Femur (tissue), 1 donor: ENCODE measurements at regions not wholly inside any gene's neighbourhood (a gene's known extent, or its start where the extent isn't known, plus 50 kb on each side); places are given as distances from the start of the nearest gene placed in this dataset.
A peak's percentile ranks its signal among the peaks of the same experiment; 100 is the strongest.
"Not testable (repeated sequence)": the region's sequence is repeated elsewhere in the genome, so short reads cannot be mapped to it uniquely, and the experiment has no call there.

ENCODE experiments used
- DNase-seq: peaks from one replicate; pipeline ENCODE4 v3.0.0-alpha.2; 2017

DNA sequence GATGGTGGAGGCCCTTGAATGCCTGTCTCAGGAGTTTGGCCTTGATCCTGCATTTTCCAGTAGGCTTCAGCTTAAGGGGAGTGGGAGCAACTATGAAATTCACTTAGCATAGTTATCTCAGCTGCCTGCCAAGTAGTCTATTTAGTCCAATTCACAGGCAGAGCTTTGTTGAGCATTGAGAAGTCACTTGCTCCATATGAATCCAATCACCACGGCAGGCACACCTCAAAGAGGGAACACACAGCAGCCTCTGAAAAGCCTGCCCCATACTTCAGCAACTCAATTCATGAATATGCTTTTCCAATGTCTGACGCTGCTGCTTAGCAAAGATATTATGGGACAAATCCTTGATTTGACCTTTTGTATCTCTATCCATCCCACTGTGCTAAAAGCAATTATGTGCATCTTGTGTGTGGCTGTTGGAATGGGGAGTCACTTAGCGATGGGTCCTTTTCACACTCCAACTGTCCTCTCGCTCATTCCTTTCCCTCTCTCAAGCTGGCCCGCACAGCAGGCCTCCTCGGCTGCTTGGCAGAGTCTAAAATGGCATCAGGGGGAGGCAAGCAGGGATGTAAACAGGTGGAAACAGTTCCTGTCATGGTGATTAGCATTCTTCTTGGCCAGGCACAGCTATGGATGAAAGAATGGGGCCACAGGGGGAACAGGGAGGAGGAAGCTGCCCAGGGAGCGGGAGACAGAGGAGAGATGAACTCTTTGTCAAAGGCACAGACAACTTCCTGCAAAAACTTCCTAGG lies 56.0 kb upstream of the LRPPRC start:
- DNase-seq, result no peak

DNA sequence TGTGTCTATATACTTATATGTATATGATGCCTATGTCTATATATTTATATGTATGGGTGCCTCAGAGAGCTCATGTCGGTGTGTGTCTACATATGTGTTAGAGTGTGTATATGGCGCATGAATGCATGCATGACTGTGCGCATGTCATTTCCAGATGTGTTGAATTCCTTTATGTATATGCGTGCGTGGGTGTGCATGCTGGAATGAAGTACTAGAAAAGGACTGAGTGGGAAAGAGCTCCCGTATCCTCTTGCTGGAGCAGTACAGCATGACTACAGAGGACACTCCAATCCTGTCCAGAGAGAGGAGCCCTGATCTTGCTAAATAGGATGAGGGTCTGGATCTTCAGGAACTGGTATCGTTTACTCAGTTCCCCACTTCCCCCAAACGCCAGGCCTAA lies 56.8 kb upstream of the LRPPRC start:
- no peak for DNase-seq

DNA sequence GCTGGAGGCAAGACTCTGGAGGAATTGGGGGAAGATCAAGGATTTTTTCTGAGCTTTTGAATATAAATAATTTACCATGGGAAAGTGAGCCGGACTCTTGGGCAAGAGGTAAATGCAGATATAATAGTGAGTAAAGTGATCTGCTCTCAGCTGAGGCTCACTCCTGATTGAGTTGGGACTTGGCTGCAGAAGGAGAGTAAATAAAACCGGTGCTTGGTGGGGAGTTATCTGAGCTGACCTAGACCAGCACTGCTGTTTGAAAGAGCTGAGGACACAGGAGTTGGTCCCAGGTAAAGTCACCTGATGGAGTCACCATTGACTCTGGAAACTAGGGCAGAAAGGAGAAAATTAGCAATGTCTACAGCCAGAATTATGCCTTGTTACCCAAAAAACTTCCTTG lies 57.3 kb upstream of the LRPPRC start:
- no peak for DNase-seq

DNA sequence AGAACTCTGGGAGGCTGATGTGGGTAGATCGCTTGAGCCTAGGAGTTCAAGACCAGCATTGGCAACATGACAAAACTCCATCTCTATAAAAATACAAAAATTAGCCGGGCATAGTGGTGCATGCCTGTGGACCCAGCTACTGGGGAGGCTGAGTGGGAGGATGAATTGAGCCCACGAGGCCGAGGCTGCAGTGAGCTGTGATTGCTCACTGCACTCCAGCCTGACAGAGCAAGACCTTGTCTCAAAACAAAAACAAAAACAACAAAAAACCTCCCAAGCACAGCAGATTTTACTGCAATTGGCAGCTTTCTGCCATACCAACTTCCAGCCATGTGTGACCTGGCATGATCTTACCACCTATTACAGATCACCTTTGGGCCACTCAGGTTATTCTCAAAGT lies 57.7 kb upstream of the LRPPRC start:
- DNase-seq, result no peak

DNA sequence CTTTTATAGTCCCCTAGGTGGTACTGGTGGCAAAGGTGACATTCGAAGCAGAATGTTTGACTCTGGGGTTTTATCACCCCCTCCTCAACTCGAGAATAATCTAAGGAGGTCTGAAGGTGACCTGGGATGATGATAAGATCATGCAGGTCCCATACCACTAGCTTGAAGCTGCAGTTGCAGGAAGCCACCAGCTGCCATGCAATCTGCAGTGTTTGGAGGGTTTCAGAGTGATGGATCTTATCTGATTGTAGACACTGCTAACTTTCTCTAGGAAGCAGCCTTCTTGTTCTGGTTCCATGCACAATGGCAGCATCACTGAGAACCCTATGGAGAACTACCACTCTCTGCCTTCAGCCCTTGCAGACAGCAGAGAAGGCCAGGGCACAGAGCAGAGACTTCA lies 59.4 kb upstream of the LRPPRC start:
- no peak for DNase-seq

DNA sequence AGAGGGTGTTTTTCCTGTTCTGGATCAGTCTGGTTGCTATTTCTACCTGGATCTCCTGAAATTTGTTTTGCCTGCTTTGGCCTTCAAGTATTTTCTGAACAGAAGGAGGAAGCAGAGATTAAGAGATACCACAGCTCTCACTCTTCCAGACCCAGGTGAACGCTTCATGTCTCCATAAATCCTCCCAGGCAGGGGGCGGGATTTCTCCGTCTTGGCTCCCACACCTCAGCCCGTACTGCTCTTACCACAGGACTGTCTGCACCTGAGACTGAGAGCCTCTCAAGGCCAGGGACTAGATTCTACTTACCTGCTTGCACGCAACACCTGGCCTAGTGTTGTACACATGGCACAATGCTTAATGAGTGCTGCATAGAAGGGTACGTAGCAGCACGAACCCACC lies 59.9 kb upstream of the LRPPRC start:
- DNase-seq, result no peak

DNA sequence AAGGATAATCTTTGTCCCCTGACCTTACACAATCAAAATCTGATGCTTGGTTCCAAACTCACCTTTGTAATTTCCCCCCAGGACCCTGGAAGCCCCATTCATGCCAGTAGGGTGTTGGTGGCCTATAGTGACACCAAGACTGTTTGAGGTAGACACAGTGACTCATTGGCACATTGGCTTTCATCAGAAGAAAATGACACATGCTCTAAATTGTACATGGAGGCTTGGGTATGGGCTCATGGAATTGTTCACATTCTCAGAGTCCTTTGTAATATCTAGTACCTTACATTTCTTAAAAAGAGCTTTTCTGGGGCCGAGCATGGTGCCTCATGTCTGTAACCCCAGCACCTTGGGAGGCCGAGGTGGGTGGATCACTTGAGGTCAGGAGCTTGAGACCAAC lies 61.2 kb upstream of the LRPPRC start:
- no peak for DNase-seq

DNA sequence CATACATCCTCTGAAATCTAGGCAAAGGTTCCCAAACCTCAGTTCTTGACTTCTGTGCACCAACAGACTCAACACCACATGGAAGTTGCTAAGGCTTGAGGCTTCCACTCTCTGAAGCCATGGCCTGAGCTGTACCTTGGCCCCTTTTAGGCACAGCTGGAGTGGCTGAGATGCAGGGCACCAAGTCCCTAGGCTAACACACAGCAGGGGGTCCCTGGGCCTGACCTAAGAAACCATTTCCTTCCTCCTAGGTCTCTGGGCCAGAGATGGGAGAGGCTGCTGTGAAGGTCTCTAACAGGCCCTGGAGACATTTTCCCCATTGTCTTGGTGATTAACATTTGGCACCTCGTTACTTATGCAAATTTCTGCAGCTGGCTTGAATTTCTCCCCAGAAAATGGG lies 64.5 kb upstream of the LRPPRC start:
- DNase-seq, result not testable (repeated sequence)

DNA sequence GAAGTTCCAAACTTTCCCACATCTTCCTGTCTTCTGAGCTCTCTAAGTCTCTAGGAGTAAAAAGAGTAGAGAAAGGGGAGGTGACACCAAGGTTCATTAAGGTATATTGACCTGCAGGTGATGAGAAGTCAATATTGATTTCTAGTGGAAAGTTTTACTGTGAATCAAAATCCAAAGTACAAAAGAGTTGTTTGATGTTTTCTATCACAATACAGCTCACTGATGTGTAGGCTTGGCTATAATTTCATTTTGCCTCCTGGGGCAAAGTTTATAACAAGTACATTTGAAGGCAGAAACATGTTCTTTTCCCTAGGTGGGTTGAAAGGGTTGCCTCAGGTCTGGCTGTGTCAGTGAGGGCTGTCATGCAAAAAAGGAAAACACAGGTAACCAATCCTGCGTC lies 65.2 kb upstream of the LRPPRC start:
- no peak for DNase-seq

DNA sequence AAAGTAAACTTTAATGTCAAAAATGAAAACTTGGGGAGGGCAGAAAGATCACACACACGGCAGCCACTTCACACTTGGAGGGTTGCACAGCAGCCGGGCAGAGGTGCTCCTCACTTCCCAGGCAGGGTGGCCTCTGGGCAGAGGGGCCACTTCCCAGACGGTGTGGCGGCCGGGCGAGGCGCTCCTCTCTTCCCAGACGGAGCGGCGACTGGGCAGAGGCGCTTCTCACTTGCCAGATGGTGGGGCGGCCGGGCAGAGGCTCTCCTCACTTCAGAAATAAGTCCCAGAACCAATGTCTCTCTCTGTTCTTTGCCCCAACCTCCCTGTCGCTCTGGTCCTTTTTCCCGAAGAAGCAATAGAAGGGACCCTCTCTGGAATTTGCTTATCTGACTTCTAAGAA lies 65.7 kb upstream of the LRPPRC start:
- no peak for DNase-seq

DNA sequence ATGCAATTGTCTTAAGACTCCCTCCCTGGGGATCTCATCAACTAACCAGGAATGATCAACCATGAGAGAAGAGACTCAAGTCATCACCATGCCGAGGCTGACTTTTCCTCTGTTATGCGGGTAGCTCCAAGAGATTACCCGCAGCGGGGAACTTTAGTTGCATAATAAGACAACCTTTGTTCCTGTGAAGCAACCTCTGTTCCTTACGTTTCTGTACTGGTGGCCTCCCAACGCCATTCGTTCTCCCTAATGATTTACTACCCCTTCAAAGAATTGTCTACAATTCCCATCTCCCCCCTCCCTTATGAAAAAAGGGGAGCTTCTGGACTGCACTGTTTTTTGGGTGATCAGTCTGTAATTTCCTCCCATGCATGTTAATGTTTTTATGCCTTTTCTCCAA lies 66.1 kb upstream of the LRPPRC start:
- no peak for DNase-seq

DNA sequence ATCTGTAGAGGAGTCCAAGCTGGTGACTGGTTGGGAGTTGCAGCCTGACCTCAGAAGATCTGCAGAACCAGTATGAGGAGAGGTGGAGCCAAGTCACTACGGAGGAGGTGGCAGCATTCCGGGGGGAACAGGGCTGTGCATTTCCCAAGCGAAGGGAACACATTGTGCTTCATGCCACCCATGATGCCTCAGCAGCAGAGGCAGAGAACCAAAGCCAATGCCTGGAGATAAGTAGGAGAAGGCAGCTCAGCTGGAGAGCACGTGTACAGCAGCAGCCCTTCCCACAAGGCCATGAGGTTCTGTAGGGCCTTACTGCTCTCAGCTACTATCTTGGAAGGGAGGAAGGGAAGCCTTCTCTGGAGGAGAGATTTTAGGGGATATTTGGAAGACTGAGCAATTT lies 67.2 kb upstream of the LRPPRC start:
- no peak for DNase-seq

DNA sequence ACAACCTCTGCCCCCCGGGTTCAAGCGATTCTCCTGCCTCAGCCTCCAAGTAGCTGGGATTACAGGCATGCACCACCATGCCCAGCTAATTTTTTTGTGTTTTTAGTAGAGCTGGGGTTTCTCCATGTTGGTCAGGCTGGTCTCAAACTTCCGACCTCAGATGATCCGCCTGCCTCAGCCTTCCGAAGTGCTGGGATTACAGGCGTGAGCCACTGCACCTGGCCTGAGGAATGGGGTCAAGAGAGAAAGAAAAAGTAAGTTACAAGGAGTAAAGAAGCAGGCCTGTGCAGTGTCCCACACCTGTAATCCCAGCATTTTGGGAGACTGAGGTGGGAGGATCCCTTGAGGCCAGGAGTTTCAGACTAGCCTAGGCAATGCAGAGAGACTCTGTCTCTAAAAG lies 68.5 kb upstream of the LRPPRC start:
- not testable (repeated sequence) for DNase-seq

DNA sequence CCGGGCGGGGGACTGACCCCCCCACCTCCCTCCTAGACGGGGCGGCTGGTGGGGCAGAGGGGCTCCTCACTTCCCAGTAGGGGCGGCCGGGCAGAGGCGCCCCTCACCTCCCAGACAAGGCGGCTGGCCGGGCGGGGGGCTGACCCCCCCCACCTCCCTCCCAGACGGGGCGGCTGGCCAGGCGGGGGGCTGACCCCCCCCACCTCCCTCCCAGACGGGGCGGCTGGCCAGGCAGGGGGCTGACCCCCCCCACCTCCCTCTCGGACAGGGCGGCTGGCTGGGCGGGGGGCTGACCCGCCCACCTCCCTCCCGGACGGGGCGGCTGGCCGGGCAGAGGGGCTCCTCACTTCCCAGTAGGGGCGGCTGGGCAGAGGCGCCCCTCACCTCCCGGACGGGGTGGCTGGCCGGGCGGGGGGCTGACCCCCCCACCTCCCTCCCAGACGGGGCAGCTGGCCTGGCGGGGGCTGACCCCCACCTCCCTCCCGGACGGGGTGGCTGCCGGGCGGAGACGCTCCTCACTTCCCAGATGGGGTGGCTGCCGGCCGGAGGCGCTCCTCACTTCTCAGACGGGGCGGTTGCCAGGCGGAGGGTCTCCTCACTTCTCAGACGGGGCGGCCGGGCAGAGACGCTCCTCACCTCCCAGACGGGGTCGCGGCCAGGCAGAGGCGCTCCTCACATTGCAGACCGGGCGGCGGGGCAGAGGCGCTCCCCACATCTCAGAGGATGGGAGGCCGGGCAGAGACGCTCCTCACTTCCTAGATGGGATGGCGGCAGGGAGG lies 71.4 kb upstream of the LRPPRC start:
- DNase-seq, result not testable (repeated sequence)

DNA sequence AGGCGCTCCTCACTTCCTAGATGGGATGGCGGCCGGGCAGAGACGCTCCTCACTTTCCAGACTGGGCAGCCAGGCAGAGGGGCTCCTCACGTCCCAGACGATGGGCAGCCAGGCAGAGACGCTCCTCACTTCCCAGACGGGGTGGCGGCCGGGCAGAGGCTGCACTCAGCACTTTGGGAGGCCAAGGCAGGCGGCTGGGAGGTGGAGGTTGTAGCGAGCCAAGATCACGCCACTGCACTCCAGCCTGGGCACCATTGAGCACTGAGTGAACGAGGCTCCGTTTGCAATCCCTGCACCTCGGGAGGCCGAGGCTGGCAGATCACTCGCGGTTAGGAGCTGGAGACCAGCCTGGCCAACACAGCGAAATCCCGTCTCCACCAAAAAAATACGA lies 72.0 kb upstream of the LRPPRC start:
- DNase-seq, result not testable (repeated sequence)

DNA sequence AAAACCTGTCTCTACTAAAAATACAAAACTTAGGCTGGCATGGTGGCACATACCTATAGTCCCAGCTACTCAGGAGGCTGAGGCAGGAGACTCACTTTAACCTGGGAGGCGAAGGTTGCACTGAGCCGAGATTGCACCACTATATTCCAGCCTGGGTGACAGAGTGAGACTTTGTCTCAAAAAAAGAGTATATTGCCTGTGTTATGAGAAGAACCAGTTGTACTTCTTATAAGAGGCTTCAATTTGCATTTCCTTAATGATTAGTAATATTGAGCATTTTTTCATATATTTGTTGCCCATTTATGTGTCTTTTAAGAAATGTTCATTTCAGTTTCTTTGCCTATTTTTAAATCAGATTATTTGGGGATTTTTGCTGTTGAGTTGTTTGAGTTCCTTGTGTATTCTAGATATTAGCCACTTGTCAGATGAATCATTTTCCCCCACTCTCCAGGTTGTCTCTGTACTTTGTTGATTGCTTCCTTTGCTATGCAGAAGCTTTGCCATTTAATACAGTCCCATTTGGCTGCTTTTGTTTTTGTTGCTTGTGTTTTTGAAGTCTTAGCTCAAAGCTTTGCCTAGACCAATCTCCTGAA lies 75.8 kb upstream of the LRPPRC start:
- no peak for DNase-seq

DNA sequence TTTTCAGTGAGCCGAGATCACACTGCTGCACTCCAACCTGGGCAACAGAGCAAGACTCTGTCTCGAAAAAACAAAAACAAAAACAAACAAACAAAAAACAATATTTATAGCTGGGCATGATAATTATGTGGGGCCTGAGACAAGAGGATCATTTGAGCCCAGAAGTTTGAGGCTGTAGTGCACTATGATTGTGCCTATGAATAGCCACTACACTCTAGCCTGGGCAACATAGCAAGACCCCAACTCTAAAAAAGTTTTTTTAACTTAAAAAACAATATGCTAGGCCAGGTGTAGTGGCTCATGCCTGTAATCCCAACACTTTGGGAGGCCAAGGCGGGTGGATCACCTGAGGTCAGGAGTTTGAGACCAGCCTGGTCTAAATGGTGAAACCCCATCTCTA lies 77.9 kb upstream of the LRPPRC start:
- not testable (repeated sequence) for DNase-seq

DNA sequence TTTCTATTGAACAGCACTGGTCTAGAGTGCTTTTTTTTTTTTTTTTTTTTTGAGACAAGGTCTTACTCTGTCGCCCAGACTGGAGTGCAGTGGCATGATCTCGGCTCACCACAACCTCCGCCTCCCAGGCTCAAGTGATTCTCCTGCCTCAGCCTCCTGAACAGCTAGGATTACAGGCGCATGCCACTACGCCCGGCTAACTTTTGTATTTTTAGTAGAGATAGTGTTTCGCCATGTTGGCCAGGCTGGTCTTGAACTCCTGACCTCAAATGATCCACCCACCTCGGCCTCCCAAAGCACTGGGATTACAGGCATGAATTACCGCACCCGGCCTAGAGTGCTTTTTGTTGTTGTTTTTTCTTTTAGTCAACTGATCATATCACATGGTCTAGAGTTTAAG lies 79.0 kb upstream of the LRPPRC start:
- not testable (repeated sequence) for DNase-seq

DNA sequence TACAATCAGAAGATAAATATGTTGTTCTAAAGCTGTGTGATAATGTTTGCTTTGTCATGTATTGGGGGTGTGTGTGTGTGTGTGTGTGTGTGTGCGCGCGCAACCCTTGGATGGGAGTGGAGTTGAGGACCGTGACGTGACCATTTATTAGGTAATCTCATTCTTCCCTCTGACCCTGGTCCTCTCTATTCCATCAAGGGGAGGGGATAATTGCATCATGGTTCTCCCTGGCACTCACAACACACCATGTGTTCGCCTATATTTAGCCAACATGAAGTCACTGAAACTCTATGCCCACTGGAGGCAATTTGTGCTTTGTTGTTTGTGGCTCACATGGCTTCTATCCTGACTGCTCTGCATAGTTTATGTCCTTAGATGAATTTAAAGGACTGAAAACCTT lies 79.8 kb upstream of the LRPPRC start:
- DNase-seq, result peak; percentile 33

DNA sequence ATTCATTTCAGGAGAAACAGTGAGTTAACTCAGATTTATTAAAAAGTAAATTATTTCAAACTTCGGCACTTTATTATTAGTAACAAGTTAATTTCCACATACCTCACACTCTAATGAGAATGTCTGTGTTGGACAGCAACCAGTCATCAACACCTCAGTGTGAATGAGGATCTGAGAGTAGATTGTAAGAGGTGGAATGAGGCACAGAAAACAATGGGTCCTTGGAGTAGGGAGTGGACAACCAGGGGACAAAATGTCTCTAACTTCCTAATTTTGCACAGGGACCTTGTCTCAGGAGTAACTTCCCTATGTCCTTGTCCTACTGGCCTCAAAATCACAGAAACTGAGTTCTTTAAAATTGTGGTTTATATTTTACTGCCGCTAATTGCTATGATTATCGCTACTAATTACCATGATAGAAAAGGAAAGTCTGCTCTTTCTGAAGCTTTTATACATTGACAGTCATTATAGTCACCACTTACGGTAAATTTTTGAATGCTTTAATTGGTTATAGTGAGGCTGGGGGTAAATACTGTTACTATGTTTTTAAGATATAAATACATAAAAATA lies 82.2 kb upstream of the LRPPRC start:
- DNase-seq, result no peak

DNA sequence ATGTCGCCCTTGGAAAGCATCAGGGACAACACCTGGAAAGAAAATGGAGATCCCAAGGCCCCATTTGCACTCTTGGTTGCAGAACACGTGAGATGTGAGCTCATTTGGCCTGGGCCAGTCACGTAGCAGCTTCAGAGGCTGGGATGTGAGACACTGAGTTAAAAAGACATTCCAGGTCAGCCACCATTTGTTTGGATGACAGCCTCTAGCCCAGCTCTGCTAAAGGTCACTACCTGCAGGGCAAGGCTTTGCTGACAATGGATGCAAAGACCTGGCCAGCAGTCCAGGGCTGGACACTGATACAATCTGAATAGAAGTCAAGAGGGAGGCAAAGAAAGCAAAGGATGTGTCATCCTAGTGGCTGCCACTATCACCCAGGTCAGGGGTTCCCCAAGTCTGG lies 83.9 kb upstream of the LRPPRC start:
- no peak for DNase-seq

DNA sequence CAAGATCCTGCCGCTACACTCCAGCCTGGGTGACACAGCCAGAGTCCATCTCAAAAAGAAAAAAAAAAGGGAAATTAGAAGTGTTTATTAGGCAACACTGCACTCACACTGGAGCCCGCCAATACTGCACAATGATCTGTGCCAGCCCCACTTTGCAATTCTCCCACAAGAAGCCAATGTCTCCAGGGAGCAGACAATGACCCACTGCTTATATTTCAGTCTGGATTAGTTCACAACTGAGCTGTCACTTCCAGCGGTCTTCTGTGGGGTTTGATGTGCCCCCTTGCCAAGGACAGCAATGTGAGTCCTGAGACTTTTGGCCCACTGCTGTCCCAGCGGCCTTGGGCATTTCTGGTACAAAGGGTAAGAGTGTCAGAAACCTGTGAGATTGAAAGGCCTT lies 85.6 kb upstream of the PPM1B start:
- no peak for DNase-seq

DNA sequence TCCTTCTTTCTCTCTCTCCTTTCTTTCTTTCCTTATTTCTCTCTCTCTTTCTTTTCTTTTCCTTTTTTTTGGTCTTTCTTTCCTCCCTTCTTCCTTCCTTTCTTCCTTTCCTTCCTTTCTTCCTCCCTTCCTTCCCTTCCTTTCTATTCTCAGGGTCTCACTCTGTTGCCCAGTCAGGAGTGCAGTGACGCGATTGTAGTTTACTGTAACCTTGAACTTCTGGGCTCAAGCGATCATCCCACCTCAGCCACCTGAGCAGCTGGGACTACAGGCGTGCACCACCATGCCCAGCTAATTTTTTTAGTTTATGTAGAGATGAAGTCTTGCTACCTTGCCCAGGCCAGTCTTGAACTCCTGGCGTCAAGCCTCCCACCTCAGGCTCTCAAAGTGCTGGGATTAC lies 83.8 kb upstream of the PPM1B start:
- DNase-seq, result no peak

DNA sequence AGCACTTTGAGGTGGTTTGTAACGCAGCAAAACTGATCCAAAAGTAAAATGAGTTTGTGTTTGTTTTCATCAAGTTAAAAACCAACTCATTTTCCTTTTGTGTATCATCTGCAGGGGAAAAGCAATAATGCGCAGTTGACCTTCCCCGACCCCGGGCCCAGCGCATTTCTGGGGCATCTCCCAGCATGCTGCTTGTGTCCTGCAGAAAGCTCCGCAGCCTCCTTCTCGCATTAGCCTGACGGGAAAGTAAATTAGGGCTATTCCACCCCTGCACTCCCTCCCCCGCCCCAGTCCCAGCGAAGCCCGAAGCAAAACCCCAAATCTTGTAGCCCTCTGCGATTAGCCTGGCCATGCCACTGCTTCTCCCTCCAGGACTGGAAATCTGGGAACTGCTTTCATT lies 82.0 kb upstream of the PPM1B start:
- DNase-seq, result no peak
